ENCODE measurements at regions not wholly inside any gene's neighbourhood (a gene's known extent, or its start where the extent isn't known, plus 50 kb on each side); places are given as distances from the start of the nearest gene placed in this dataset.
A peak's percentile ranks its signal among the peaks of the same experiment; 100 is the strongest.

DNA sequence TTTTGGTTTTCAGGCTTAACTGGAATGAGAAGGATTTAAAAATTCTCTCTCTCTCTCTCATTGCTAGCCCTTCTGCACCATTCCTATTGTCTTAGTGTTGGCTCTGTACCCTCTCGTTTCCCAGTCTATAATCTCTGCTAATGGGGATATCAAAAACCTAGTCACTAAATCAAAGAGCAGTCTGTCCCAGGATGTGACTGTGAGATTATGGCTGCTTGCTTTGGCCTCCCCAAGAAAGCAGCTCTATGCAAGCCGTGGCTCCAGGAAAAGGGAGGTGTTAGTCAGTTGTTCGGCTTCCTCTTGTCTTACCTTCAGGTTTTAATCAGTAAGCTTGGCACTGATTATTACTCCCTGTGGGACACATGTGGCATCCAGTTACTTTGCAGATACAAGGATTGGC lies 468.8 kb downstream of the USP25 start:
- no peak overlapping the region for H3K4me3 ChIP-seq
- peaks cover 0 to 6% of the 10 kb centered on the region in 2 donors for H3K4me1 ChIP-seq
- DNase-seq (ENCODE audit: low spot score), result no peak
- no peak overlapping the region for H3K27ac ChIP-seq
- H3K27me3 ChIP-seq, result no peaks in the 10 kb centered on the region
- TF ChIP-seq CTCF (IDR thresholded peaks at IDR 0.05), result no peak
- H3K9me3 ChIP-seq, result no peaks in the 10 kb centered on the region
- H3K36me3 ChIP-seq, result no peaks in the 10 kb centered on the region

GRCh38 chr21:16199539-16199938 lies 469.8 kb downstream of the USP25 start:
- Histone ChIP-seq H3K27me3 (no peaks in the 10 kb centered on the region), H3K27ac (no peak overlapping the region), H3K36me3 (no peaks in the 10 kb centered on the region), H3K4me3 (no peak overlapping the region), H3K4me1 (peaks cover 0 to 6% of the 10 kb centered on the region in 2 donors), H3K9me3 (no peaks in the 10 kb centered on the region)
- TF ChIP-seq CTCF (IDR thresholded peaks at IDR 0.05), result no peak
- no peak for DNase-seq (ENCODE audit: low spot score)

DNA sequence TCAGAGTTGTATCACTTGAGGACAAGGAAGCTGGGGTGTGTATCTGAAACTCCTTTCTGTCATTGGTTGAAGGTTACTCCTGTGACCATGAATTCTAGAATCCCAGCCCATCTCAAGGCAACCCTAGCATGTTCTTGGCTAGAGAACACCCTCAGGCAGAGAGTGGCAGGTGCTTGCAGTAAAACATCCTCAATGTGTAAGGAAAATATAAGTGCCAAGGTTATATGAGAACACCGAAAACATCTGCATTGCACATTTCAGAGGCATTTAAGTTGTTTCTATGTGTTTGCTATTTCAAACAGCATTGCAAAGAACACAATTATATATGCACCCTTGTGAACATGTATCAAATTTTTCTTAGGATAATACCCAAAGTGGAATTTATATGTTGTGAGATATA lies 471.9 kb downstream of the USP25 start:
- no peak for DNase-seq (ENCODE audit: low spot score)
- Histone ChIP-seq H3K4me3 (no peak overlapping the region), H3K4me1 (peaks cover 0 to 6% of the 10 kb centered on the region in 2 donors), H3K27ac (no peak overlapping the region), H3K9me3 (no peaks in the 10 kb centered on the region), H3K27me3 (no peaks in the 10 kb centered on the region), H3K36me3 (no peaks in the 10 kb centered on the region)
- no peak for TF ChIP-seq CTCF (IDR thresholded peaks at IDR 0.05)

- no peak overlapping the region for H3K4me3 ChIP-seq
- no peak overlapping the region for H3K27ac ChIP-seq
- no peaks in the 10 kb centered on the region for H3K27me3 ChIP-seq
- no peak for DNase-seq (ENCODE audit: low spot score)
- no peak for TF ChIP-seq CTCF (IDR thresholded peaks at IDR 0.05)
- H3K9me3 ChIP-seq, result no peaks in the 10 kb centered on the region
- no peaks in the 10 kb centered on the region for H3K4me1 ChIP-seq
- no peaks in the 10 kb centered on the region for H3K36me3 ChIP-seq
These were observed 475.7 kb downstream of the USP25 start for GRCh38 chr21:16205527-16205926.

DNA sequence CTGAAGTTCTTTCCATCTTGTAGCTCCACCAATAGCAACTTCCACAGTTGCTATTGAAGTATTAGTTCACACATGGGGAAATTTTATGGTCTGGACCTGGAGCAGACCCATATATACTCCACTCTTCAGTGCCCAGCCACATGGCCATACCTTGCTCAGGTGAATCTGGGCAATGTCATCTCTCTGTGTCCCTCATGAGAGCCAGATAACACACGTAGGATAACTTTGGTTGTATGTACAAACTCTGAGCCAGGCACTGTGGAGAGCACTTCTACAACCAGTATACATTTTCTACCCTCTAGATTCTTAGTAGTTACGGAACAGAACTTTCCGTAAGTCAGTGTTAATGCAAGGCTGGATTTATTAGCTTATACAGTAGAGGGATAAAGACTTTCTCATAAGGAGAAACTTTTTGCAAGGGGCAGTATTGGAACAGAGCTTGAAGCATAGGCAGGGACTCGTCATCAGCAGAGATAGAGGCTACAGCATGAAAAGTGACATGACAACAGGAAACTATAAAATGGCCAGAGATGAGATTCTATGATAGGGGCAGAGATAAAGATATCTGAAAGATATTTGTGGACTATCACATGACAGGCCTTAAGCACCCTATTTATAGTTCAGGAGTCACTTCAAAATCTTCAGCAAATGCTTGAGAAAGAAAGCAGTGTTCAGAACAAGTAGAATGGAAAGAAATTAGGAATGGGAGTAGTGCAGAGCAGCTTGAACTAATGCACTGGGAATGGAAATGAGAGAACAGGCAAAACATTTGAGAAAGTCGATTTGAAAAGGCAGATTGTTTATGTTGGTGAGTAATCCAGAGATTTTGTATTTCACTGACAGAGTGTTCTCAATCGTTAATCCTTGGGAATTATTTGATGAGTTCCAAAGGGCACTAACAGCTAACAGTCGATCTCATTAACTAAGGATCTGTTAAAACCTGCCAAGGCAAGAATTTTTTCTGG lies 481.8 kb downstream of the USP25 start:
- no peaks in the 10 kb centered on the region for H3K27me3 ChIP-seq
- H3K36me3 ChIP-seq, result no peaks in the 10 kb centered on the region
- H3K27ac ChIP-seq, result peak overlapping the region; percentile 65 to 70
- no peak for TF ChIP-seq CTCF (IDR thresholded peaks at IDR 0.05)
- peak overlapping the region in 1 of 2 donors; percentile 25 for H3K4me3 ChIP-seq
- H3K4me1 ChIP-seq, result peaks cover 0 to 30% of the 10 kb centered on the region in 2 donors
- H3K9me3 ChIP-seq, result no peaks in the 10 kb centered on the region
- no peak for DNase-seq (ENCODE audit: low spot score)
